GM12878 (cell line): ENCODE measurements at regions not wholly inside any gene's neighbourhood (a gene's known extent, or its start where the extent isn't known, plus 50 kb on each side); places are given as distances from the start of the nearest gene placed in this dataset.

Experiments used
- ATAC-seq: fragments of 200-7000 bp; cut with Tn5 transposase; 3 replicates; pipeline ENCODE4 v1.9.1; 2020; ENCODE audit warnings: mild to moderate bottlenecking, moderate library complexity
- BruUV-seq: library from RNA; stranded (reverse); fragments of 400-500 nt; replicated peaks from 2 replicates; lab custom pipeline; 2021; lab: Mats Ljungman, UMichigan
- CTCF ChIA-PET: fragments of 300-600 bp; sonication (Branson Sonifier 250); formaldehyde crosslinking; extraction: SDS; loops from one replicate; lab custom pipeline; 2021; ENCODE audit warnings: inconsistent platforms; lab: Yijun Ruan, JAX
- POLR2A ChIA-PET: fragments of 350-600 bp; formaldehyde crosslinking; extraction: SDS; loops from one replicate; lab custom pipeline; 2021; ENCODE audit warnings: inconsistent platforms; lab: Charles Lee
- RAD21 ChIA-PET: fragments of 300-600 bp; sonication (Branson Sonifier 250); formaldehyde crosslinking; loops from one replicate; lab custom pipeline; 2023; ENCODE audit warnings: antibody characterized with exemption; ENCODE audit not compliant: unreplicated experiment; lab: Charles Lee
- SMC1A ChIA-PET: fragments of 300-600 bp; sonication (Branson Sonifier 250); formaldehyde crosslinking; loops from one replicate; lab custom pipeline; 2023; ENCODE audit not compliant: unreplicated experiment, uncharacterized antibody; lab: Charles Lee
- DNase-seq: peaks from one replicate; pipeline ENCODE4 v3.0.0-alpha.2; 2011; ENCODE audit warnings: low read depth, low spot score
- FAIRE-seq: peaks from 3 replicates; lab custom pipeline; 2011; peaks lifted over from hg19 to GRCh38; lab: Jason Lieb, UNC
- H2AFZ ChIP-seq: 2 replicates; pipeline ENCODE4 v1.6.0; 2011; ENCODE audit warnings: low read depth, low read length, control low read depth; ENCODE audit not compliant: control insufficient read depth
- H3K27ac ChIP-seq: 2 replicates; pipeline ENCODE4 v1.5.1; 2011; ENCODE audit warnings: control low read depth; ENCODE audit not compliant: control insufficient read depth, insufficient read depth
- H3K27me3 ChIP-seq, 2 experiments: replicated peaks in 1 of 2; 2 replicates each; pipeline versions ENCODE4 v1.6.0 to v1.6.1; 2011; ENCODE audit warnings: low read length in 1 of 2; ENCODE audit not compliant: control insufficient read depth in 2 of 2, insufficient read depth in 2 of 2
- H3K36me3 ChIP-seq, 2 experiments: 2 replicates each; pipeline ENCODE4 v1.5.1; 2011; ENCODE audit warnings: low read length in 1 of 2; ENCODE audit not compliant: control insufficient read depth in 2 of 2, insufficient read depth in 2 of 2
- H3K4me1 ChIP-seq: 2 replicates; pipeline ENCODE4 v1.6.1; 2011; ENCODE audit warnings: mild to moderate bottlenecking, low read length, moderate library complexity, mixed read lengths; ENCODE audit not compliant: control insufficient read depth, insufficient read depth
- H3K4me2 ChIP-seq: 2 replicates; pipeline ENCODE4 v1.6.0; 2011; ENCODE audit warnings: control low read depth; ENCODE audit not compliant: control insufficient read depth, insufficient read depth
- H3K4me3 ChIP-seq: fragments of 200-600 bp; sonication (generic); 2 replicates; pipeline ENCODE4 v1.5.1; 2016
- H3K79me2 ChIP-seq: 2 replicates; pipeline ENCODE4 v1.6.0; 2011; ENCODE audit warnings: low read length; ENCODE audit not compliant: control insufficient read depth, insufficient read depth
- H3K9ac ChIP-seq: 2 replicates; pipeline ENCODE4 v1.8.0; 2011; ENCODE audit warnings: low read length, control low read depth, mixed read lengths; ENCODE audit not compliant: control insufficient read depth, insufficient read depth
- H3K9me3 ChIP-seq: replicated peaks from 3 replicates; pipeline ENCODE4 v1.5.1; 2011; ENCODE audit warnings: mild to moderate bottlenecking, low read length; ENCODE audit not compliant: control insufficient read depth, insufficient read depth
- H4K20me1 ChIP-seq: 2 replicates; pipeline ENCODE4 v1.6.0; 2011; ENCODE audit not compliant: control insufficient read depth, insufficient read depth
- ATF7 ChIP-seq: fragments of 450-650 bp; IDR thresholded peaks from 2 replicates; pipeline ENCODE4 v1.6.1; 2016; ENCODE audit warnings: low read depth, mild to moderate bottlenecking
- CBX3 ChIP-seq: fragments of 200-600 bp; sonication (generic); IDR thresholded peaks from 2 replicates; pipeline ENCODE4 v1.6.1; 2016; ENCODE audit warnings: low read depth, borderline replicate concordance
- CHD2 ChIP-seq: IDR thresholded peaks from 2 replicates; pipeline ENCODE4 v1.6.1; 2011; ENCODE audit warnings: low read depth, low read length, improper control_type of control experiment, borderline replicate concordance
- ETV6 ChIP-seq, 2 experiments: fragments of 450-650 bp in 1 of 2; IDR thresholded peaks in 1 of 2; conservative IDR thresholded peaks in 1 of 2; 2 replicates each; pipeline ENCODE4 v1.6.1; 2014; ENCODE audit warnings: antibody characterized with exemption in 1 of 2, borderline replicate concordance in 1 of 2, low read depth in 1 of 2, mild to moderate bottlenecking in 1 of 2, moderate library complexity in 1 of 2
- FOS ChIP-seq: IDR thresholded peaks from 3 replicates; pipeline ENCODE4 v1.6.1; 2011; ENCODE audit warnings: borderline replicate concordance; ENCODE audit not compliant: insufficient read length; ENCODE audit errors: extremely low read depth
- TAF1 ChIP-seq: IDR thresholded peaks from 2 replicates; pipeline ENCODE4 v1.6.1; 2011; ENCODE audit warnings: mild to moderate bottlenecking, low read depth, low read length, borderline replicate concordance
- ZNF24 ChIP-seq: fragments of 450-650 bp; IDR thresholded peaks from 2 replicates; pipeline ENCODE4 v1.6.1; 2017; ENCODE audit warnings: antibody characterized with exemption, mild to moderate bottlenecking
- WGBS: methylation state at CpG from one replicate; pipeline ENCODE4 v1.1.6; 2016; ENCODE audit warnings: low lambda C conversion rate; ENCODE audit not compliant: insufficient replicate concordance, insufficient coverage; ENCODE audit errors: missing lambda C conversion rate; 5-methylcytosine and 5-hydroxymethylcytosine counted together
- in situ Hi-C: fragments of 300-500 bp; cut with MboI; formaldehyde crosslinking; loops from 9 replicates; pipeline ENCODE4 v1.14.3; 2018; ENCODE audit warnings: mixed read lengths
- intact Hi-C: fragments of 100-400 bp; cut with micrococcal nuclease; formaldehyde crosslinking; loops from one replicate; pipeline ENCODE4 v1.14.2; 2022; ENCODE audit not compliant: unreplicated experiment
- TF ChIP-seq, protein P1 (sequence below): IDR thresholded peaks from 2 replicates; pipeline ENCODE4 v1.6.1; 2011; ENCODE audit warnings: borderline replicate concordance, low read depth, mild to moderate bottlenecking, moderate library complexity, low read length; ENCODE audit not compliant: insufficient read depth, poor library complexity, severe bottlenecking
- TF ChIP-seq, protein P2 (sequence below): IDR thresholded peaks from 2 replicates; pipeline ENCODE4 v1.6.1; 2012; ENCODE audit warnings: low read depth, low read length, improper control_type of control experiment
- TF ChIP-seq, protein P3 (sequence below): fragments of 450-650 bp; conservative IDR thresholded peaks from 2 replicates; pipeline ENCODE4 v1.6.1; 2017; ENCODE audit warnings: mild to moderate bottlenecking, moderate library complexity
- TF ChIP-seq, protein P4 (sequence below): IDR thresholded peaks from 2 replicates; pipeline ENCODE4 v1.6.1; 2012; ENCODE audit warnings: improper control_type of control experiment, low read depth, low read length; ENCODE audit not compliant: insufficient replicate concordance

DNA sequence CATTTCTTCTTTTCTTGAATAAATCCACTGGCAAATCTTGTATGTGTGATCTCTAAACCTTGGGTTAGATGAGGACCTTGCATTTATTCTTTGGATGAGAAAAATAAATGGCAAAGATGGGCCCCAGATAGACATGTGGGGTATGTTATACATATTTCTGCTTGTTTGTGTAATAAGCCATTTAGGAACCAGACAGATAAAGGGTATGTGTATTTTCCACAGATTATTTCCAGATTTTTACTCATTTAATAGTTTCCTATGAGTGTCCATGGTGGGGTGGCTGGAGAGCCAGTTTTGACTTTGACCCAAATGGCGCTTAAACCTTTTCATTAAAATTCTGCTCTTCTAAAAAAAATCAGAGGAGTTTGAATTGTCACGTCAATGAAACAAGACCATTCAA, 102.8 kb downstream of the MYCN start (continued):
- TF ChIP-seq, protein P1, sequence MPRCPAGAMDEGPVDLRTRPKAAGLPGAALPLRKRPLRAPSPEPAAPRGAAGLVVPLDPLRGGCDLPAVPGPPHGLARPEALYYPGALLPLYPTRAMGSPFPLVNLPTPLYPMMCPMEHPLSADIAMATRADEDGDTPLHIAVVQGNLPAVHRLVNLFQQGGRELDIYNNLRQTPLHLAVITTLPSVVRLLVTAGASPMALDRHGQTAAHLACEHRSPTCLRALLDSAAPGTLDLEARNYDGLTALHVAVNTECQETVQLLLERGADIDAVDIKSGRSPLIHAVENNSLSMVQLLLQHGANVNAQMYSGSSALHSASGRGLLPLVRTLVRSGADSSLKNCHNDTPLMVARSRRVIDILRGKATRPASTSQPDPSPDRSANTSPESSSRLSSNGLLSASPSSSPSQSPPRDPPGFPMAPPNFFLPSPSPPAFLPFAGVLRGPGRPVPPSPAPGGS, result no peak
- TF ChIP-seq CHD2, result no peak
- TF ChIP-seq, protein P2, sequence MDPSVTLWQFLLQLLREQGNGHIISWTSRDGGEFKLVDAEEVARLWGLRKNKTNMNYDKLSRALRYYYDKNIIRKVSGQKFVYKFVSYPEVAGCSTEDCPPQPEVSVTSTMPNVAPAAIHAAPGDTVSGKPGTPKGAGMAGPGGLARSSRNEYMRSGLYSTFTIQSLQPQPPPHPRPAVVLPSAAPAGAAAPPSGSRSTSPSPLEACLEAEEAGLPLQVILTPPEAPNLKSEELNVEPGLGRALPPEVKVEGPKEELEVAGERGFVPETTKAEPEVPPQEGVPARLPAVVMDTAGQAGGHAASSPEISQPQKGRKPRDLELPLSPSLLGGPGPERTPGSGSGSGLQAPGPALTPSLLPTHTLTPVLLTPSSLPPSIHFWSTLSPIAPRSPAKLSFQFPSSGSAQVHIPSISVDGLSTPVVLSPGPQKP, result no peak

DNA sequence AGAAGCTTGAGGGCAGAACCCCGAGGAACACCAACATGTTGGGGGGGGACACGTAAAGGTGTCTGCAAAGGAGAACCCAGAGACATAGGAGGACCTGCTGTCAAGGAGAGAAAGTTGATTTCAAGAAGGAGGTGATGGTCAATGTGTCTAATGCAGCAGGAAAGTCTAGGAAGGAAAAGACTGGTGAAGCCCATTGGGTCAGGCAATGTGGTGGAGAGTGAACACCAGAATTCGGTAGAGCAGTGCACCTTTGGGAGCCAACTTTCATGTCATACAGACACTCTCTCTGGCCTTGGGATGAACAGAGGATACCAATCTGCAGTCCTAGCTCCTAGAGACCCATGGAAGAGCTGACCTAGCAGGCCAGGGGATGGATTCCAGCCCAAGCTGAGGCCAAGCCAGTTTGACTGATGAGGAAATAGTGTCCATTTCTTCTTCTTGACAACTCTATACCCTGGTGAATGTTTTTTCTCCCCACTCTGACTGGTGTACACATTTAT, 101.9 kb downstream of the MYCN start:
- 60% methylated on average over 3 of the region's 3 CpGs for WGBS
- H3K4me3 ChIP-seq, result no peak overlapping the region
- ATAC-seq (no peak), FAIRE-seq (no peak), DNase-seq (no peak)
- no peak overlapping the region for H2AFZ ChIP-seq
- H3K36me3 ChIP-seq, result no peaks in the 10 kb centered on the region
- POLR2A ChIA-PET, result no interaction called here
- H3K27ac ChIP-seq, result no peak overlapping the region
- no peaks in the 10 kb centered on the region for H3K4me1 ChIP-seq
- no peak for TF ChIP-seq CBX3
- no peak for TF ChIP-seq FOS
- no peak for TF ChIP-seq ETV6 (conservative IDR thresholded peaks at IDR 0.05 in 1 of 2, IDR thresholded peaks at IDR 0.05 in 1 of 2; ENCODE audit: borderline replicate concordance in 1 of 2, low read depth in 1 of 2)
- TF ChIP-seq, protein P3, sequence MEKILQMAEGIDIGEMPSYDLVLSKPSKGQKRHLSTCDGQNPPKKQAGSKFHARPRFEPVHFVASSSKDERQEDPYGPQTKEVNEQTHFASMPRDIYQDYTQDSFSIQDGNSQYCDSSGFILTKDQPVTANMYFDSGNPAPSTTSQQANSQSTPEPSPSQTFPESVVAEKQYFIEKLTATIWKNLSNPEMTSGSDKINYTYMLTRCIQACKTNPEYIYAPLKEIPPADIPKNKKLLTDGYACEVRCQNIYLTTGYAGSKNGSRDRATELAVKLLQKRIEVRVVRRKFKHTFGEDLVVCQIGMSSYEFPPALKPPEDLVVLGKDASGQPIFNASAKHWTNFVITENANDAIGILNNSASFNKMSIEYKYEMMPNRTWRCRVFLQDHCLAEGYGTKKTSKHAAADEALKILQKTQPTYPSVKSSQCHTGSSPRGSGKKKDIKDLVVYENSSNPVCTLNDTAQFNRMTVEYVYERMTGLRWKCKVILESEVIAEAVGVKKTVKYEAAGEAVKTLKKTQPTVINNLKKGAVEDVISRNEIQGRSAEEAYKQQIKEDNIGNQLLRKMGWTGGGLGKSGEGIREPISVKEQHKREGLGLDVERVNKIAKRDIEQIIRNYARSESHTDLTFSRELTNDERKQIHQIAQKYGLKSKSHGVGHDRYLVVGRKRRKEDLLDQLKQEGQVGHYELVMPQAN, result no peak
- no peak for TF ChIP-seq TAF1
- no peak for TF ChIP-seq ZNF24
- no peak for TF ChIP-seq ATF7
- TF ChIP-seq, protein P4, sequence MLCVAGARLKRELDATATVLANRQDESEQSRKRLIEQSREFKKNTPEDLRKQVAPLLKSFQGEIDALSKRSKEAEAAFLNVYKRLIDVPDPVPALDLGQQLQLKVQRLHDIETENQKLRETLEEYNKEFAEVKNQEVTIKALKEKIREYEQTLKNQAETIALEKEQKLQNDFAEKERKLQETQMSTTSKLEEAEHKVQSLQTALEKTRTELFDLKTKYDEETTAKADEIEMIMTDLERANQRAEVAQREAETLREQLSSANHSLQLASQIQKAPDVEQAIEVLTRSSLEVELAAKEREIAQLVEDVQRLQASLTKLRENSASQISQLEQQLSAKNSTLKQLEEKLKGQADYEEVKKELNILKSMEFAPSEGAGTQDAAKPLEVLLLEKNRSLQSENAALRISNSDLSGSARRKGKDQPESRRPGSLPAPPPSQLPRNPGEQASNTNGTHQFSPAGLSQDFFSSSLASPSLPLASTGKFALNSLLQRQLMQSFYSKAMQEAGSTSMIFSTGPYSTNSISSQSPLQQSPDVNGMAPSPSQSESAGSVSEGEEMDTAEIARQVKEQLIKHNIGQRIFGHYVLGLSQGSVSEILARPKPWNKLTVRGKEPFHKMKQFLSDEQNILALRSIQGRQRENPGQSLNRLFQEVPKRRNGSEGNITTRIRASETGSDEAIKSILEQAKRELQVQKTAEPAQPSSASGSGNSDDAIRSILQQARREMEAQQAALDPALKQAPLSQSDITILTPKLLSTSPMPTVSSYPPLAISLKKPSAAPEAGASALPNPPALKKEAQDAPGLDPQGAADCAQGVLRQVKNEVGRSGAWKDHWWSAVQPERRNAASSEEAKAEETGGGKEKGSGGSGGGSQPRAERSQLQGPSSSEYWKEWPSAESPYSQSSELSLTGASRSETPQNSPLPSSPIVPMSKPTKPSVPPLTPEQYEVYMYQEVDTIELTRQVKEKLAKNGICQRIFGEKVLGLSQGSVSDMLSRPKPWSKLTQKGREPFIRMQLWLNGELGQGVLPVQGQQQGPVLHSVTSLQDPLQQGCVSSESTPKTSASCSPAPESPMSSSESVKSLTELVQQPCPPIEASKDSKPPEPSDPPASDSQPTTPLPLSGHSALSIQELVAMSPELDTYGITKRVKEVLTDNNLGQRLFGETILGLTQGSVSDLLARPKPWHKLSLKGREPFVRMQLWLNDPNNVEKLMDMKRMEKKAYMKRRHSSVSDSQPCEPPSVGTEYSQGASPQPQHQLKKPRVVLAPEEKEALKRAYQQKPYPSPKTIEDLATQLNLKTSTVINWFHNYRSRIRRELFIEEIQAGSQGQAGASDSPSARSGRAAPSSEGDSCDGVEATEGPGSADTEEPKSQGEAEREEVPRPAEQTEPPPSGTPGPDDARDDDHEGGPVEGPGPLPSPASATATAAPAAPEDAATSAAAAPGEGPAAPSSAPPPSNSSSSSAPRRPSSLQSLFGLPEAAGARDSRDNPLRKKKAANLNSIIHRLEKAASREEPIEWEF, result no peak
- H3K9ac ChIP-seq, result no peak overlapping the region
- no TSS peak for BruUV-seq
- no peaks in the 10 kb centered on the region for H3K79me2 ChIP-seq
- SMC1A ChIA-PET, result interaction anchor here (0.6 kb wide), 1 partner anchor 127 kb away, joined by 3 read pairs; no protein-coding TSS in a partner anchor
- no peaks in the 10 kb centered on the region for H4K20me1 ChIP-seq
- in situ Hi-C loops, result no loop called here
- no peak overlapping the region for H3K4me2 ChIP-seq
- no peaks in the 10 kb centered on the region; a peak in 1 of 4 replicates for H3K27me3 ChIP-seq
- H3K9me3 ChIP-seq, result no peaks in the 10 kb centered on the region
- RAD21 ChIA-PET, result no interaction called here
- intact Hi-C loops, result no loop called here
- CTCF ChIA-PET, result no interaction called here
